Loucy (cell line): ENCODE measurements at regions not wholly inside any gene's neighbourhood (a gene's known extent, or its start where the extent isn't known, plus 50 kb on each side); places are given as distances from the start of the nearest gene placed in this dataset.
A peak's percentile ranks its signal among the peaks of the same experiment; 100 is the strongest.

Experiments
- CTCF ChIP-seq: fragments of 200-600 bp; sonication (generic); conservative IDR thresholded peaks from 2 replicates; pipeline ENCODE4 v1.5.1; 2014; ENCODE audit warnings: mild to moderate bottlenecking, antibody characterized with exemption, low read length
- EZH2phosphoT487 ChIP-seq: fragments of 200-600 bp; IDR thresholded peaks from 2 replicates; pipeline ENCODE4 v1.6.1; 2018; ENCODE audit warnings: antibody characterized with exemption, mild to moderate bottlenecking, moderate library complexity, borderline replicate concordance

GRCh38 chr5:53170746-53171349 lies 61.3 kb upstream of the MOCS2 start:
- TF ChIP-seq CTCF: peak; percentile 86
- TF ChIP-seq EZH2phosphoT487: no peak
